HEK293 (cell line): ENCODE measurements at regions not wholly inside any gene's neighbourhood (a gene's known extent, or its start where the extent isn't known, plus 50 kb on each side); places are given as distances from the start of the nearest gene placed in this dataset.
A peak's percentile ranks its signal among the peaks of the same experiment; 100 is the strongest.

Experiments used
- CTCF ChIA-PET: fragments of 350-600 bp; formaldehyde crosslinking; extraction: SDS; loops from one replicate; lab custom pipeline; 2021; ENCODE audit warnings: antibody characterized with exemption; lab: Yijun Ruan, JAX
- POLR2A ChIA-PET: fragments of 300-600 bp; formaldehyde crosslinking; extraction: SDS; loops from one replicate; lab custom pipeline; 2020; ENCODE audit warnings: antibody characterized with exemption, inconsistent platforms; lab: Yijun Ruan, JAX
- H3K27ac ChIP-seq: fragments of 200-500 bp; sonication (Bioruptor generic); 2 replicates; pipeline ENCODE4 v1.5.1; 2014; ENCODE audit warnings: low read depth, low read length, control low read depth, inconsistent platforms; ENCODE audit errors: extremely low read depth
- H3K36me3 ChIP-seq, 2 experiments: fragments of 200-500 bp in 1 of 2; sonication (Bioruptor generic) in 1 of 2; 1 replicate in 1 of 2; 2 replicates in 1 of 2; pipeline ENCODE4 v1.5.1; 2014 to 2017; ENCODE audit warnings: inconsistent platforms in 2 of 2, low read length in 2 of 2; ENCODE audit not compliant: control insufficient read depth in 2 of 2, insufficient read depth in 1 of 2
- H3K4me1 ChIP-seq: fragments of 200-500 bp; sonication (Bioruptor generic); 2 replicates; pipeline ENCODE4 v1.5.1; 2014; ENCODE audit warnings: mild to moderate bottlenecking, low read length, inconsistent platforms; ENCODE audit not compliant: control insufficient read depth, insufficient read depth
- H3K4me3 ChIP-seq: 2 replicates; pipeline ENCODE4 v1.5.1; 2011; ENCODE audit warnings: low read depth, mild to moderate bottlenecking, control low read depth, low read length, moderate library complexity
- H3K9me3 ChIP-seq: fragments of 200-500 bp; sonication (Bioruptor generic); 2 replicates; pipeline ENCODE4 v1.5.1; 2014; ENCODE audit warnings: low read depth, low read length, inconsistent platforms; ENCODE audit not compliant: control insufficient read depth, insufficient read depth
- GLIS1 ChIP-seq: fragments of 450-650 bp; formaldehyde crosslinking; IDR thresholded peaks from 2 replicates; pipeline ENCODE4 v1.5.1; 2016; ENCODE audit warnings: missing biosample characterization, missing genetic modification characterization
- HOXC10 ChIP-seq: sonication (generic); formaldehyde crosslinking; IDR thresholded peaks from 2 replicates; pipeline ENCODE4 v1.8.1; 2023; ENCODE audit warnings: mild to moderate bottlenecking, missing genetic modification reagents
- PRDM1 ChIP-seq: fragments of 450-650 bp; formaldehyde crosslinking; IDR thresholded peaks from 2 replicates; pipeline ENCODE4; 2016; ENCODE audit warnings: missing biosample characterization, missing genetic modification characterization
- SCRT1 ChIP-seq: fragments of 450-650 bp; formaldehyde crosslinking; IDR thresholded peaks from 2 replicates; pipeline ENCODE4 v1.5.1; 2016; ENCODE audit warnings: missing biosample characterization, missing genetic modification characterization, borderline replicate concordance
- TRIM28 ChIP-seq: IDR thresholded peaks from 2 replicates; pipeline ENCODE4 v1.6.1; 2011; ENCODE audit warnings: low read length, control low read depth, borderline replicate concordance
- ZBTB1 ChIP-seq: fragments of 450-650 bp; formaldehyde crosslinking; IDR thresholded peaks from 2 replicates; pipeline ENCODE4 v1.5.1; 2016; ENCODE audit warnings: missing biosample characterization, missing genetic modification characterization
- ZBTB48 ChIP-seq: fragments of 450-650 bp; formaldehyde crosslinking; IDR thresholded peaks from 2 replicates; pipeline ENCODE4 v1.5.1; 2016; ENCODE audit warnings: missing biosample characterization, missing genetic modification characterization
- ZEB2 ChIP-seq: fragments of 450-650 bp; formaldehyde crosslinking; IDR thresholded peaks from 2 replicates; pipeline ENCODE4 v1.5.1; 2016; ENCODE audit warnings: missing biosample characterization, missing genetic modification characterization
- ZFP37 ChIP-seq: fragments of 450-650 bp; formaldehyde crosslinking; IDR thresholded peaks from 2 replicates; pipeline ENCODE4 v1.5.1; 2016; ENCODE audit warnings: missing biosample characterization, missing genetic modification characterization
- ZFP69B ChIP-seq: fragments of 450-650 bp; formaldehyde crosslinking; IDR thresholded peaks from 2 replicates; pipeline ENCODE4 v1.5.1; 2016; ENCODE audit warnings: missing biosample characterization, missing genetic modification characterization
- ZNF114 ChIP-seq: fragments of 450-650 bp; formaldehyde crosslinking; IDR thresholded peaks from 2 replicates; pipeline ENCODE4 v1.5.0; 2017; ENCODE audit warnings: missing biosample characterization, missing genetic modification characterization
- ZNF169 ChIP-seq: fragments of 450-650 bp; formaldehyde crosslinking; IDR thresholded peaks from 2 replicates; pipeline ENCODE4 v1.5.1; 2016; ENCODE audit warnings: missing biosample characterization, missing genetic modification characterization
- ZNF184 ChIP-seq: fragments of 450-650 bp; IDR thresholded peaks from 2 replicates; pipeline ENCODE4 v1.5.1; 2018; ENCODE audit warnings: missing biosample characterization, mild to moderate bottlenecking, missing genetic modification characterization
- ZNF202 ChIP-seq: fragments of 450-650 bp; formaldehyde crosslinking; IDR thresholded peaks from 2 replicates; pipeline ENCODE4 v1.5.1; 2016; ENCODE audit warnings: missing biosample characterization, missing genetic modification characterization, borderline replicate concordance
- ZNF223 ChIP-seq: fragments of 450-650 bp; formaldehyde crosslinking; IDR thresholded peaks from 2 replicates; pipeline ENCODE4 v1.5.1; 2016; ENCODE audit warnings: missing biosample characterization, missing genetic modification characterization
- ZNF239 ChIP-seq: fragments of 450-650 bp; formaldehyde crosslinking; IDR thresholded peaks from 2 replicates; pipeline ENCODE4 v1.5.1; 2016; ENCODE audit warnings: missing biosample characterization, missing genetic modification characterization
- ZNF274 ChIP-seq, 2 experiments: fragments of 200-500 bp in 1 of 2; fragments of 450-650 bp in 1 of 2; sonication (Bioruptor generic) in 1 of 2; formaldehyde crosslinking in 1 of 2; IDR thresholded peaks; 2 replicates each; pipeline versions ENCODE4 v1.5.1 to v1.6.1; 2014 to 2016; ENCODE audit warnings: borderline replicate concordance in 1 of 2, inconsistent platforms in 1 of 2, low read length in 1 of 2, missing biosample characterization in 1 of 2, missing genetic modification characterization in 1 of 2
- ZNF302 ChIP-seq: fragments of 450-650 bp; formaldehyde crosslinking; IDR thresholded peaks from 2 replicates; pipeline ENCODE4 v1.5.1; 2016; ENCODE audit warnings: missing biosample characterization, missing genetic modification characterization, low read depth
- ZNF510 ChIP-seq: fragments of 450-650 bp; formaldehyde crosslinking; IDR thresholded peaks from 2 replicates; pipeline ENCODE4 v1.5.1; 2018; ENCODE audit warnings: mild to moderate bottlenecking, missing genetic modification characterization, missing biosample characterization; ENCODE audit not compliant: insufficient replicate concordance
- ZNF513 ChIP-seq: fragments of 450-650 bp; IDR thresholded peaks from 2 replicates; pipeline ENCODE4 v1.5.1; 2018; ENCODE audit warnings: missing biosample characterization, missing genetic modification characterization
- ZNF518A ChIP-seq: fragments of 450-650 bp; formaldehyde crosslinking; conservative IDR thresholded peaks from 2 replicates; pipeline ENCODE4 v1.5.1; 2016; ENCODE audit warnings: low read depth, missing biosample characterization, missing genetic modification characterization
- ZNF571 ChIP-seq: fragments of 450-650 bp; formaldehyde crosslinking; IDR thresholded peaks from 2 replicates; pipeline ENCODE4 v1.5.0; 2017; ENCODE audit warnings: missing biosample characterization, missing genetic modification characterization
- ZNF623 ChIP-seq: fragments of 450-650 bp; formaldehyde crosslinking; IDR thresholded peaks from 2 replicates; pipeline ENCODE4 v1.5.1; 2016; ENCODE audit warnings: missing biosample characterization, missing genetic modification characterization
- ZNF624 ChIP-seq: fragments of 450-650 bp; formaldehyde crosslinking; IDR thresholded peaks from 2 replicates; pipeline ENCODE4 v1.5.1; 2017; ENCODE audit warnings: missing biosample characterization, missing genetic modification characterization
- ZNF629 ChIP-seq: fragments of 450-650 bp; formaldehyde crosslinking; IDR thresholded peaks from 2 replicates; pipeline ENCODE4 v1.5.1; 2017; ENCODE audit warnings: missing biosample characterization, missing genetic modification characterization
- ZNF639 ChIP-seq: fragments of 450-650 bp; formaldehyde crosslinking; IDR thresholded peaks from 2 replicates; pipeline ENCODE4 v1.5.1; 2016; ENCODE audit warnings: missing biosample characterization, missing genetic modification characterization
- ZNF76 ChIP-seq: fragments of 450-650 bp; formaldehyde crosslinking; IDR thresholded peaks from 2 replicates; pipeline ENCODE4; 2016; ENCODE audit warnings: low read depth, missing biosample characterization, missing genetic modification characterization, borderline replicate concordance
- ZXDB ChIP-seq: fragments of 450-650 bp; formaldehyde crosslinking; IDR thresholded peaks from 2 replicates; pipeline ENCODE4 v1.5.1; 2016; ENCODE audit warnings: missing biosample characterization, missing genetic modification characterization
- TF ChIP-seq, protein P1 (sequence below): fragments of 450-650 bp; formaldehyde crosslinking; IDR thresholded peaks from 2 replicates; pipeline ENCODE4 v1.5.1; 2016; ENCODE audit warnings: missing biosample characterization, missing genetic modification characterization

DNA sequence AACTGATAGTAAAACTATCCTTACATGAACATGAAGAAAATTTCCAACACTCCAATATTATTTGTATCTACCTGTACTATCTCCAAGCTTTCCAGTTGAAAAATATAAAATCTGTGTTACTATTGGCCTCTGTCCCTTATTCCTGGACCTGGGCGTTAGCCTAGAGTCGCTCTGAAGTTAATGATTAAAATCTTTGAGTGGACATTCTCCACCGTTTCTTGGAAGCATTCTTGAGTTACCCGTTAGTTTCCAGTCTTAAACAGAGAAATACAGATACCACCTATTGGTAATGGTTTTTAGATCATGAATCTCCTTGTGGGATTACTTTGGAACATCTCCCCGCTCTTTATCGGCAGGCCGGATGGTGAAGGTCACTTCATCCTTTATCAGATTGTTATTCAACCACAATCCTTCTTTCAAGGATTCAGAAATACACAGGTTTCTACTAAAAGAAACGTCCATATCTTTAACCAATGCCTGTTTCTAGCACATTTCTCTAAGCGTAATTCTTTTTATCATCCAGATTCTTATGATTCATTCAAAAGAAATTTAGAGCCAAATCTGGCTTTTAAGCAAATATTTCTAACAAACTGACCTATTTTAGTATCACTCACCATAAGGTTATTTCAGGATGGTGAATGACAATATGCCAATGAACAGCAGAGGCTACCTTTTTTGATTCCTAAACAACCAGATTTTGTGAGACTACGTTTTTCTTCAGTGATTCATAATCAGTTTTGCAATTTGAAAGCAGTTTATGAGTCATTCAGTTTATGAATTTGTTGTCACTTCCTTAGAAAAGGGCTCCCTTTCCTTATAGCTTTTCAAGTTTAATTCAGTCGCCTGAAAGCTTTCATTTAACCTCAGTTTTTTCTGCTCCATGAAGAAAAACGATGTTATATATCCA lies 70.2 kb upstream of the ERRFI1 start (continued):
- no peak for TF ChIP-seq ZNF518A (tag by site-specific recombination)
- no peak for TF ChIP-seq ZNF639 (tag by site-specific recombination)
- TF ChIP-seq ZNF629 (tag by site-specific recombination) = peak; percentile 67
- TF ChIP-seq TRIM28 = no peak
- TF ChIP-seq ZNF510 (tag by site-specific recombination) = no peak
- TF ChIP-seq PRDM1 (tag by site-specific recombination) = peak; percentile 8; the same call in 1 of the 2 replicates
- no peak for TF ChIP-seq ZNF624 (tag by site-specific recombination)
- TF ChIP-seq ZNF169 (tag by site-specific recombination) = no peak
- TF ChIP-seq ZBTB1 (tag by site-specific recombination) = no peak
- 0 out of 2 replicates have a peak, but pooled peaks have one; percentile 20 for TF ChIP-seq ZEB2 (tag by site-specific recombination)
- TF ChIP-seq ZBTB48 (tag by site-specific recombination) = no peak
- no peak for TF ChIP-seq ZNF76

DNA sequence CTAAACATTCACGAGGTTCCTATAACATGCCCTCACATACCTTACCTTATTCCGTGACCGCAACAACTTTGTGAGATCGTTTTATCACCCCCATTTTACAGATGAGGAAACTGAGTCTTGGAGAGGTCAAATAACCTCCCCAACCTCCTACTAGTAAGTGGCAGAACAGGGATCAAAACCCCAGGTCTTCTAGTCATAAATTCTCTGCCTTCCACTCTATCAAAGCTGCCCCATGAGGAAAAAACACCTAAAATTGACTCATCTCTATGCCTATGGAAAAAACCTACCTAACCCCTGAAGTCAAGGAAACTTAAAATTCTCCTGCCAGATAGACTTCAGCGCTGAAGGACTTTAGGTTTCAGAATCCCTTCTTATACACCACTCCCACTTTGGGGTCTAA lies 69.5 kb upstream of the ERRFI1 start:
- TF ChIP-seq ZFP37 = no peak
- no peak for TF ChIP-seq GLIS1
- TF ChIP-seq ZNF184 = no peak
- TF ChIP-seq ZBTB48 (tag by site-specific recombination) = no peak
- TF ChIP-seq ZNF223 (tag by site-specific recombination) = no peak
- no peak for TF ChIP-seq HOXC10 (CRISPR knock-in tag)
- no peak for TF ChIP-seq ZFP69B (tag by site-specific recombination)
- TF ChIP-seq ZNF274 (IDR thresholded peaks at IDR 0.05; ENCODE audit: low read length) = no peak
- no peak for TF ChIP-seq ZNF274 (tag by site-specific recombination; IDR thresholded peaks at IDR 0.05; ENCODE audit: borderline replicate concordance)
- no peak for TF ChIP-seq ZNF114 (tag by site-specific recombination)
- TF ChIP-seq, protein P1, sequence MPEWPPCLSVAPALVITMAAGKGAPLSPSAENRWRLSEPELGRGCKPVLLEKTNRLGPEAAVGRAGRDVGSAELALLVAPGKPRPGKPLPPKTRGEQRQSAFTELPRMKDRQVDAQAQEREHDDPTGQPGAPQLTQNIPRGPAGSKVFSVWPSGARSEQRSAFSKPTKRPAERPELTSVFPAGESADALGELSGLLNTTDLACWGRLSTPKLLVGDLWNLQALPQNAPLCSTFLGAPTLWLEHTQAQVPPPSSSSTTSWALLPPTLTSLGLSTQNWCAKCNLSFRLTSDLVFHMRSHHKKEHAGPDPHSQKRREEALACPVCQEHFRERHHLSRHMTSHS (tag by site-specific recombination) = no peak
- TF ChIP-seq ZNF571 (tag by site-specific recombination) = no peak
- no peak for TF ChIP-seq ZNF623 (tag by site-specific recombination)
- no peak for TF ChIP-seq ZNF202 (tag by site-specific recombination)
- TF ChIP-seq ZNF513 (tag by site-specific recombination) = no peak
- TF ChIP-seq ZNF302 = no peak
- no peak for TF ChIP-seq ZXDB (tag by site-specific recombination)
- TF ChIP-seq SCRT1 = no peak
- TF ChIP-seq ZNF629 (tag by site-specific recombination) = no peak
- no peak for TF ChIP-seq ZNF239 (tag by site-specific recombination)
- POLR2A ChIA-PET = no interaction called here
- peaks cover 17% of the 10 kb centered on the region for H3K4me1 ChIP-seq
- no peaks in the 10 kb centered on the region for H3K36me3 ChIP-seq
- no peak overlapping the region for H3K27ac ChIP-seq
- H3K9me3 ChIP-seq = no peaks in the 10 kb centered on the region
- CTCF ChIA-PET = no interaction called here
- no peak overlapping the region for H3K4me3 ChIP-seq
